ENCODE measurements at regions not wholly inside any gene's neighbourhood (a gene's known extent, or its start where the extent isn't known, plus 50 kb on each side); places are given as distances from the start of the nearest gene placed in this dataset.

GRCh38 chr2:226622484-226622883 lies 177.1 kb downstream of the IRS1 start:
- TF ChIP-seq MAX (IDR thresholded peaks at IDR 0.05) (no peak), REST (IDR thresholded peaks at IDR 0.05) (no peak), CTCF (IDR thresholded peaks at IDR 0.05; ENCODE audit: low read depth, low read length, missing input control) (peak; percentile 46), EGR1 (IDR thresholded peaks at IDR 0.05; ENCODE audit: low read depth in 2 of 2) (no peak), TAF1 (conservative IDR thresholded peaks at IDR 0.05) (no peak), ATF3 (IDR thresholded peaks at IDR 0.05) (no peak), SP1 (IDR thresholded peaks at IDR 0.05) (no peak), ZBTB33 (IDR thresholded peaks at IDR 0.05) (no peak), RXRA (IDR thresholded peaks at IDR 0.05) (peak in 1 of 2 donors; percentile 28), YY1 (IDR thresholded peaks at IDR 0.05) (peak; percentile 32), FOXA1 (IDR thresholded peaks at IDR 0.05) (no peak), HNF4G (IDR thresholded peaks at IDR 0.05) (no peak)

Measured in liver (tissue), 3 donors.